Erythroblast (primary cell): ENCODE measurements at regions not wholly inside any gene's neighbourhood (a gene's known extent, or its start where the extent isn't known, plus 50 kb on each side); places are given as distances from the start of the nearest gene placed in this dataset.

Experiments used
- DNase-seq, 2 experiments: peaks; one replicate each; lab custom pipeline; 2025; lab: John Stamatoyannopoulos, UW
- GATA1 ChIP-seq: IDR thresholded peaks from 2 replicates; pipeline ENCODE4 v1.6.1; 2011; ENCODE audit warnings: low read depth, mild to moderate bottlenecking, control low read depth, low read length, moderate library complexity
- POLR2A ChIP-seq: IDR thresholded peaks from 2 replicates; pipeline ENCODE4 v1.6.1; 2011; ENCODE audit warnings: mild to moderate bottlenecking, low read length

- DNase-seq, result no peak
- TF ChIP-seq GATA1 (no peak), POLR2A (no peak)
Observed at GRCh38 chr17:54749157-54749556, 151.5 kb upstream of the TOM1L1 start.

GRCh38 chr17:54754560-54754959 is 146.1 kb upstream of the TOM1L1 start:
- TF ChIP-seq GATA1 (no peak), POLR2A (no peak)

GRCh38 chr17:54760836-54761235 is 139.8 kb upstream of the TOM1L1 start:
- DNase-seq, result no peak
- TF ChIP-seq POLR2A, result no peak
- TF ChIP-seq GATA1, result no peak

More at GRCh38 chr17:54754560-54754959, 146.1 kb upstream of the TOM1L1 start:
- DNase-seq, result peak; percentile 4 to 38

- no peak for TF ChIP-seq GATA1
- no peak for DNase-seq
Observed at GRCh38 chr17:54770836-54771235, 129.8 kb upstream of the TOM1L1 start.

GRCh38 chr17:54771409-54771915 is 129.2 kb upstream of the TOM1L1 start:
- no peak for DNase-seq
- TF ChIP-seq POLR2A, result no peak
- no peak for TF ChIP-seq GATA1

- DNase-seq, result no peak
- no peak for TF ChIP-seq POLR2A
- TF ChIP-seq GATA1, result no peak
Observed at GRCh38 chr17:54780238-54780637, 120.4 kb upstream of the TOM1L1 start.

GRCh38 chr17:54781389-54781788 is 119.3 kb upstream of the TOM1L1 start:
- no peak for DNase-seq
- TF ChIP-seq GATA1 (no peak), POLR2A (no peak)

- TF ChIP-seq POLR2A (no peak), GATA1 (no peak)
- no peak for DNase-seq
Observed at GRCh38 chr17:54784305-54784704, 116.3 kb upstream of the TOM1L1 start.

GRCh38 chr17:54785643-54786268 is 114.9 kb upstream of the TOM1L1 start:
- TF ChIP-seq POLR2A (no peak), GATA1 (no peak)
- DNase-seq, result no peak

- TF ChIP-seq POLR2A (no peak), GATA1 (no peak)
- DNase-seq, result no peak
Observed at GRCh38 chr17:54789101-54789880, 111.4 kb upstream of the TOM1L1 start.

GRCh38 chr17:54793271-54793670 is 107.4 kb upstream of the TOM1L1 start:
- DNase-seq, result no peak
- no peak for TF ChIP-seq POLR2A

GRCh38 chr17:54795046-54795445 is 105.6 kb upstream of the TOM1L1 start:
- no peak for TF ChIP-seq GATA1
- TF ChIP-seq POLR2A, result no peak
- DNase-seq, result no peak

- no peak for TF ChIP-seq GATA1
- TF ChIP-seq POLR2A, result no peak
- no peak for DNase-seq
Observed at GRCh38 chr17:54807331-54807730, 93.3 kb upstream of the TOM1L1 start.

GRCh38 chr17:54813896-54814295 is 86.8 kb upstream of the TOM1L1 start:
- TF ChIP-seq GATA1 (no peak), POLR2A (no peak)
- DNase-seq, result no peak
